Mucosa of descending colon (tissue), 3 donors: ENCODE measurements at regions not wholly inside any gene's neighbourhood (a gene's known extent, or its start where the extent isn't known, plus 50 kb on each side); places are given as distances from the start of the nearest gene placed in this dataset.

Experiments used
- ATAC-seq: fragments of 200-7000 bp; cut with Tn5 transposase; one replicate; pipeline ENCODE4 v1.9.1; 2020; ENCODE audit warnings: mild to moderate bottlenecking, moderate library complexity
- DNase-seq, 3 donors: peaks; one replicate each; pipeline ENCODE4 v3.0.0-alpha.2; 2020
- H3K36me3 ChIP-seq: fragments of 200-600 bp; one replicate; pipeline ENCODE4 v1.8.0; 2021; ENCODE audit warnings: low read depth, mild to moderate bottlenecking
- H3K4me1 ChIP-seq: fragments of 200-600 bp; one replicate; pipeline ENCODE4 v1.8.0; 2021; ENCODE audit warnings: low read depth, mild to moderate bottlenecking
- H3K4me3 ChIP-seq: fragments of 200-600 bp; one replicate; pipeline ENCODE4 v1.8.0; 2021; ENCODE audit warnings: mild to moderate bottlenecking
- H3K9me3 ChIP-seq: fragments of 200-600 bp; one replicate; pipeline ENCODE4 v1.8.0; 2021; ENCODE audit warnings: mild to moderate bottlenecking
- intact Hi-C, 2 donors: fragments of 100-400 bp; cut with DNase I in 1 of 2; cut with micrococcal nuclease in 1 of 2; formaldehyde crosslinking; loops; one replicate each; pipeline versions ENCODE4 v1.11.0 to v1.11.1; 2022; cut with DNase I, micrococcal nuclease
- TF ChIP-seq, protein P1 (sequence below): fragments of 200-600 bp; IDR thresholded peaks from one replicate; pipeline ENCODE4 v1.8.0; 2022; ENCODE audit warnings: antibody characterized with exemption, mild to moderate bottlenecking
- donor health status: DM: no; HTN: no; CAD: no; lungs with moderate emphysema.
- donor health status: DM: no; HTN: no; CAD: no.
- donor health status: DM: no; HTN: yes; CAD: no.

DNA sequence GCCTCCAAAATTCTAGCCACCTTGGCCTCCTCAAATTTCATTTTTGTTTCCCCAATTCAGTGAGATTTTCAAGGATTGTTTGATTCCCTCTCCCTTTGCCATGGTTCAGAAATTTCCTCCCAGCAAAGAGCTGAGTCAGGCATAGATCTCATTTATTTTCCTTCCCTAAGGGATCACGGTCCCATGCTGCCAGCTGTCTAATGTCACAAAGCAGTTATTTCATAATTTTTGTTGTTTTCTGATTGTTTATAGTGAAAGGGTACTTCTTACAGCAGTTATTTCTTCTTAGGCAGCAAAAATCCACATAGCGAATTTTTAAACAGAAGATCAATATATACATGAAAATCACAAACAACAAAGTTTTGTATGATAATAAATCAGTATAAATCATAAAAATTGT, 470.5 kb upstream of the MAGEB18 start:
- no peak for ATAC-seq
- Histone ChIP-seq H3K9me3 (no peaks in the 10 kb centered on the region), H3K4me1 (no peaks in the 10 kb centered on the region), H3K36me3 (no peaks in the 10 kb centered on the region), H3K4me3 (no peak overlapping the region)
- intact Hi-C loops: no loop called here
- TF ChIP-seq, protein P1, sequence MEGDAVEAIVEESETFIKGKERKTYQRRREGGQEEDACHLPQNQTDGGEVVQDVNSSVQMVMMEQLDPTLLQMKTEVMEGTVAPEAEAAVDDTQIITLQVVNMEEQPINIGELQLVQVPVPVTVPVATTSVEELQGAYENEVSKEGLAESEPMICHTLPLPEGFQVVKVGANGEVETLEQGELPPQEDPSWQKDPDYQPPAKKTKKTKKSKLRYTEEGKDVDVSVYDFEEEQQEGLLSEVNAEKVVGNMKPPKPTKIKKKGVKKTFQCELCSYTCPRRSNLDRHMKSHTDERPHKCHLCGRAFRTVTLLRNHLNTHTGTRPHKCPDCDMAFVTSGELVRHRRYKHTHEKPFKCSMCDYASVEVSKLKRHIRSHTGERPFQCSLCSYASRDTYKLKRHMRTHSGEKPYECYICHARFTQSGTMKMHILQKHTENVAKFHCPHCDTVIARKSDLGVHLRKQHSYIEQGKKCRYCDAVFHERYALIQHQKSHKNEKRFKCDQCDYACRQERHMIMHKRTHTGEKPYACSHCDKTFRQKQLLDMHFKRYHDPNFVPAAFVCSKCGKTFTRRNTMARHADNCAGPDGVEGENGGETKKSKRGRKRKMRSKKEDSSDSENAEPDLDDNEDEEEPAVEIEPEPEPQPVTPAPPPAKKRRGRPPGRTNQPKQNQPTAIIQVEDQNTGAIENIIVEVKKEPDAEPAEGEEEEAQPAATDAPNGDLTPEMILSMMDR: no peak
- no peak for DNase-seq

- Histone ChIP-seq H3K4me3 (no peak overlapping the region), H3K4me1 (no peaks in the 10 kb centered on the region), H3K36me3 (no peaks in the 10 kb centered on the region), H3K9me3 (peaks cover 12% of the 10 kb centered on the region)
- no peak for ATAC-seq
- TF ChIP-seq, protein P1: no peak
- no peak for DNase-seq
- intact Hi-C loops: no loop called here
Measured at GRCh38 chrX:25674776-25675175, 463.4 kb upstream of the MAGEB18 start.

DNA sequence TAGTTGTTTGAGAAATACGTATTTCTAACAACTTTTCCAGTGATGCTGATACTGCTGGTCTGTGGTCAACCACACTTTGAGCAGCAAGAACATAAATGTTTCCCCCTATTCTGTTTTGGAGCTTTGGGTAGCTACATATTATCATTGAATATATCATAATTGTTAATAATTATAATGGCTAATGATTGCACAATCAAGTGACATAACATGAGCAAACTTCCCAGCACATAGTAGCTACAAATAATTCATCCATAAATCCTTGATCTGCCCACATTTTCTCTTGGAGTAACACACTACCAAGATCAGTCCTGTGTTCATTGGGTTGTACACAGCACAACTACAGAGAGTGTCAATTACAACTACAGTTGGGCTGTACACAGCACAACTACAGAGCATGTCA, 436.3 kb upstream of the MAGEB18 start:
- intact Hi-C loops: no loop called here
- Histone ChIP-seq H3K36me3 (no peaks in the 10 kb centered on the region), H3K9me3 (peaks cover 5% of the 10 kb centered on the region), H3K4me1 (no peaks in the 10 kb centered on the region), H3K4me3 (no peak overlapping the region)
- ATAC-seq (no peak), DNase-seq (no peak)
- TF ChIP-seq, protein P1: no peak

DNA sequence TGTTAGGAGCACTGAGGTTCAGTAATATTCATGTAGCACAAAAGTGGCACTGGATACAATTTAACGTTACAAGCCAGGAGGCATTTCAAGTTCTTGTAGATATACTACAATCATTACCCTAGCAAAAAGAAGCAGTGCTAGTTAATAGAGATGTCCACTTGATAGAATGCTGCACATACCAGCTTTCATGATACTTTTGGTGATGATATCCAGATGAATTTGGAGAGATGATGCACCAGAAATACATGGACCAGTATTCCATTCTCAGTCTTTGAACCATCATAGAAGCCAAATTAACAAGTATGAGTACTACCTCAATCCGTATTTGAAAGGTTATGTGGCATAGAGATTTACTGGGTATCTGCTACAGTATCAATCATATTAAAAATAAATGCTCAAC, 421.0 kb upstream of the MAGEB18 start:
- H3K4me1 ChIP-seq: no peaks in the 10 kb centered on the region
- intact Hi-C loops: no loop called here
- DNase-seq: no peak
- H3K9me3 ChIP-seq: no peaks in the 10 kb centered on the region
- no peaks in the 10 kb centered on the region for H3K36me3 ChIP-seq
- no peak overlapping the region for H3K4me3 ChIP-seq
- TF ChIP-seq, protein P1: no peak
- no peak for ATAC-seq

- TF ChIP-seq, protein P1: no peak
- H3K36me3 ChIP-seq: no peaks in the 10 kb centered on the region
- intact Hi-C loops: no loop called here
- no peaks in the 10 kb centered on the region for H3K9me3 ChIP-seq
- no peak overlapping the region for H3K4me3 ChIP-seq
- H3K4me1 ChIP-seq: no peaks in the 10 kb centered on the region
- ATAC-seq (no peak), DNase-seq (no peak)
Measured at GRCh38 chrX:25721564-25721963, 416.6 kb upstream of the MAGEB18 start.

DNA sequence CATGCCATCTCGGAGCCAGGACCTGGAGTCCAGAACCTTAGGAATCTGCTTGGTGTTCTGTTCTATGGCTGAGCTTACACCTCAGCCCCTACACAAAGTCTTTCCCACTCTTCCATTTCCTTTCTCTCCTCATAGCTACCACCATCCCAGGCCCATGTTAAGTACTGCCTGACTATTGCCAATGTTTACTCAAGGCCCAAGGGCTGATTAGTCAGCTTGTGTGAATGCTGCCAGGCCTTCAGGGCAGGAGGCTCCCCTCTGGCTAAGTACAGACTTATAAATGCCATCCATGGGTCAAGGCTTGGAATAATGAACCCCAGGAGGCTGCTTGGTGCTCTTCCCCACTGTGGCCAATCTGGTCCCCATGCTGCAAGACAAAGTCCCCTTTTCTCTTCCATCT, 411.6 kb upstream of the MAGEB18 start:
- Histone ChIP-seq H3K4me1 (no peaks in the 10 kb centered on the region), H3K4me3 (no peak overlapping the region), H3K36me3 (no peaks in the 10 kb centered on the region), H3K9me3 (no peaks in the 10 kb centered on the region)
- TF ChIP-seq, protein P1: no peak
- intact Hi-C loops: no loop called here
- no peak for DNase-seq
- ATAC-seq: no peak
